Epidermal melanocyte (primary cell): ENCODE measurements at regions not wholly inside any gene's neighbourhood (a gene's known extent, or its start where the extent isn't known, plus 50 kb on each side); places are given as distances from the start of the nearest gene placed in this dataset.
"Not testable (repeated sequence)": the region's sequence is repeated elsewhere in the genome, so short reads cannot be mapped to it uniquely, and the experiment has no call there.

Experiments used
- DNase-seq: peaks from one replicate; pipeline ENCODE4 v3.0.0; 2011; ENCODE audit warnings: low spot score; ENCODE audit not compliant: insufficient read length

GRCh38 chr5:114822863-114823262, 346.8 kb downstream of the TRIM36 start:
- no peak for DNase-seq

- DNase-seq = no peak
Observed at GRCh38 chr5:114822436-114822835, 347.3 kb downstream of the TRIM36 start.

GRCh38 chr5:114790403-114790792, 379.3 kb downstream of the TRIM36 start:
- no peak for DNase-seq

- DNase-seq = no peak
Observed at GRCh38 chr5:114789773-114790402, 379.8 kb downstream of the TRIM36 start.

- DNase-seq = no peak
Observed at GRCh38 chr5:114782869-114783268, 386.8 kb downstream of the TRIM36 start.

- no peak for DNase-seq
Observed at GRCh38 chr5:114782177-114782576, 387.5 kb downstream of the TRIM36 start.

GRCh38 chr5:114780290-114780689, 389.4 kb downstream of the TRIM36 start:
- DNase-seq = no peak

GRCh38 chr5:114744406-114744805, 382.5 kb downstream of the KCNN2 start:
- DNase-seq = no peak

GRCh38 chr5:114734238-114734637, 372.4 kb downstream of the KCNN2 start:
- DNase-seq = no peak

- DNase-seq = no peak
Observed at GRCh38 chr5:114729986-114730385, 368.1 kb downstream of the KCNN2 start.

GRCh38 chr5:114727358-114727757, 365.5 kb downstream of the KCNN2 start:
- DNase-seq = no peak

- no peak for DNase-seq
Observed at GRCh38 chr5:114726131-114726530, 364.3 kb downstream of the KCNN2 start.

GRCh38 chr5:114719268-114719667, 357.4 kb downstream of the KCNN2 start:
- DNase-seq = no peak

GRCh38 chr5:114716955-114717354, 355.1 kb downstream of the KCNN2 start:
- no peak for DNase-seq

- DNase-seq = not testable (repeated sequence)
Observed at GRCh38 chr5:114704225-114704893, 342.5 kb downstream of the KCNN2 start.

- DNase-seq = no peak
Observed at GRCh38 chr5:114702731-114703130, 340.9 kb downstream of the KCNN2 start.

- DNase-seq = no peak
Observed at GRCh38 chr5:114702136-114702535, 340.3 kb downstream of the KCNN2 start.

- DNase-seq = no peak
Observed at GRCh38 chr5:114700823-114701222, 339.0 kb downstream of the KCNN2 start.

- DNase-seq = no peak
Observed at GRCh38 chr5:114695292-114695904, 333.5 kb downstream of the KCNN2 start.

- DNase-seq = no peak
Observed at GRCh38 chr5:114686356-114686755, 324.5 kb downstream of the KCNN2 start.

- no peak for DNase-seq
Observed at GRCh38 chr5:114678778-114679177, 316.9 kb downstream of the KCNN2 start.

GRCh38 chr5:114665551-114665950, 303.7 kb downstream of the KCNN2 start:
- DNase-seq = no peak

GRCh38 chr5:114660791-114661190, 298.9 kb downstream of the KCNN2 start:
- DNase-seq = no peak
